ENCODE measurements at regions not wholly inside any gene's neighbourhood (a gene's known extent, or its start where the extent isn't known, plus 50 kb on each side); places are given as distances from the start of the nearest gene placed in this dataset.

DNA sequence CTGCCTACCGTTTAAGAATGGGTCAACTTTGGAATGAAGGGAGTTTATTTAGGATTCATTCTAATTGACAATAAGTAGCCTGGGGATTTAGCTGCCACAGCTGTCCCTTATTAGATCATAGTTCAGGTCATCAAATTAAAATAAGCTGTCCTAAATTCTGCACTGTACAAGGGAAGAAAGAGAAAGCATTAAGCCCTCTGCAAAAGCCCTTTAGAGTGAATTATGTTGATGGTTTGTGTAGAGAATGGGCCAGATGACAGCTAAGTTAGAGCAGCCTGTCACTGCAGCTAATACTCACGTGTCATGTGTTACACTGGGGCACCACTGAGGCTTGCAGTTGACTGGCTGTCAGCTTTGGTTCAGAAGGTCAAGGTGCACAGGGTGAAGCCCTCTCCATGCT, 737.1 kb upstream of the SLC10A2 start:
- no peak for DNase-seq (ENCODE audit: low spot score)
- in situ Hi-C loops (cut with HindIII; ENCODE audit: low sequenced_read_pairs), result no loop called here

GRCh38 chr13:103799028-103799427, 732.8 kb upstream of the SLC10A2 start:
- in situ Hi-C loops (cut with HindIII; ENCODE audit: low sequenced_read_pairs), result no loop called here
- DNase-seq (ENCODE audit: low spot score), result peak; percentile 18

DNA sequence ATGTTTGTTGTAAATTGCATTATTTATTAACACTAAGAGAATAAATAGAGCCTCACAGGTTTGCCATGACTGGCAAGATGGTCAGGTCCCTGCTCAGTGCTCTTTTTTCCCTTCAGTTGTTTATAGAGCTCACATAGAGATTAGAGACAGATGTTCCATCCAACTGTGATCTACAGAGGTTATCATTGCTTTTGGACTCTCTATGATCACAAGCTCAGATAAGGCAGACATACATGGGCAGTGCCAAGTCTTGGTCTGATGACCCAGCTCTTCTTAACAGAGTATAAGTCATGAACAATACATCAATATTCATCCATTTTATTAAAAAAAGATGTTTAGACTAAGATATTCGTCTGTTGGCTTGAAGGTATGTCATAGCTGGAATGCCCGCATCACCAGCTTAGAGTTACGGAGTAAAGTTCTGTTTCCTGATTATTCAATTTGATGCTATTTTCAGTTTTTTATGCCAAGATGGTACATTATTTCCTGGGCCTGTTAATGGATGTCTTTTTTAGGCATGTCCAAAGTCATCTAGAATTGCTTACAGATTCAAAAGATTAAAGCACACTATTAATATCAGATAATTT, 729.8 kb upstream of the SLC10A2 start:
- no peak for DNase-seq (ENCODE audit: low spot score)
- in situ Hi-C loops (cut with HindIII; ENCODE audit: low sequenced_read_pairs), result no loop called here

DNA sequence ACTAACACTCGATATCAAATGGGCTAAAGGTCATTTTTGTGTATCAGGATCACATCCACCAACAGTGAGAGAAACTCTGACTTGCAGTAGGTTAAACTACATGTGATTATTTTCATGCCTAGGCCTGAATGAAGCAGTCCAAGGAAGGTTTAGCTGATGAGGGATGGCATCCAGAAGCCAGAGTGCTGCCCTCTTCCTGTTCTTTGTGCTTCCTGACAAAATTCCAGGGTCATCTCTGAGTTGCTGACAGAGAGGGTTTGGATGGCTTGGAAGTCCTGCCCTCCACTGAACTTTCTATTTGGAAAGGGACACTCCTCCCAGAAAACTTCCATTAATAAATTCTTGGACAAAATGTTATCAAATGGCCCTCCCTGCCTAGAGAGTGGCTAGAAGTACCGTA, 728.3 kb upstream of the SLC10A2 start:
- no peak for DNase-seq (ENCODE audit: low spot score)
- in situ Hi-C loops (cut with HindIII; ENCODE audit: low sequenced_read_pairs), result no loop called here

- DNase-seq (ENCODE audit: low spot score), result no peak
- in situ Hi-C loops (cut with HindIII; ENCODE audit: low sequenced_read_pairs), result no loop called here
These were observed 721.9 kb upstream of the SLC10A2 start for GRCh38 chr13:103788061-103788652.

- in situ Hi-C loops (cut with HindIII; ENCODE audit: low sequenced_read_pairs), result no loop called here
- no peak for DNase-seq (ENCODE audit: low spot score)
These were observed 706.4 kb upstream of the SLC10A2 start for GRCh38 chr13:103772576-103772975.

GRCh38 chr13:103762523-103762922, 696.3 kb upstream of the SLC10A2 start:
- DNase-seq (ENCODE audit: low spot score), result no peak
- in situ Hi-C loops (cut with HindIII; ENCODE audit: low sequenced_read_pairs), result no loop called here

- in situ Hi-C loops (cut with HindIII; ENCODE audit: low sequenced_read_pairs), result no loop called here
These were observed 693.1 kb upstream of the SLC10A2 start for GRCh38 chr13:103759361-103759760.

GRCh38 chr13:103758222-103758621, 692.0 kb upstream of the SLC10A2 start:
- DNase-seq (ENCODE audit: low spot score), result no peak
- in situ Hi-C loops (cut with HindIII; ENCODE audit: low sequenced_read_pairs), result no loop called here

More at GRCh38 chr13:103759361-103759760, 693.1 kb upstream of the SLC10A2 start:
- no peak for DNase-seq (ENCODE audit: low spot score)

GRCh38 chr13:103757361-103757760, 691.1 kb upstream of the SLC10A2 start:
- in situ Hi-C loops (cut with HindIII; ENCODE audit: low sequenced_read_pairs), result no loop called here
- DNase-seq (ENCODE audit: low spot score), result no peak

GRCh38 chr13:103754783-103755182, 688.6 kb upstream of the SLC10A2 start:
- DNase-seq (ENCODE audit: low spot score), result no peak
- in situ Hi-C loops (cut with HindIII; ENCODE audit: low sequenced_read_pairs), result no loop called here

- no peak for DNase-seq (ENCODE audit: low spot score)
- in situ Hi-C loops (cut with HindIII; ENCODE audit: low sequenced_read_pairs), result no loop called here
These were observed 668.6 kb upstream of the SLC10A2 start for GRCh38 chr13:103734837-103735236.

DNA sequence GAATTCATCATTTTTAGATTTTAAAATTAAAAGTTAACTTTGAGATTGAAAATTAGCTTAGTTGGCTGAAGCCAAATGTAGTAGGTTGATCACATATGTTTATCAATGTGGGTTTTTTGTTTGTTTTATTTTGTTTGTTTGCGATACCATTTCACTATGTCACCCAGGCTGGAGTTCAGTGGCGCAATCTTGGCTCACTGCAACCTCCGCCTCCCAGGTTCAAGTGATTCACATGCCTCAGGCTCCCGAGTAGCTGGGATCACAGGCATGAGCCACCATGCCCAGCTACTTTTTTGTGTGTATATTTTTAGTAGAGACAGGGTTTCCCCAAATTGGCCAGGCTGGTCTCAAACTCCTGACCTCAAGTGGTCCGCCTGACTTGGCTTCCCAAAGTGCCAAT, 665.7 kb upstream of the SLC10A2 start:
- in situ Hi-C loops (cut with HindIII; ENCODE audit: low sequenced_read_pairs), result no loop called here
- DNase-seq (ENCODE audit: low spot score), result no peak

GRCh38 chr13:103730407-103730806, 664.2 kb upstream of the SLC10A2 start:
- in situ Hi-C loops (cut with HindIII; ENCODE audit: low sequenced_read_pairs), result no loop called here
- DNase-seq (ENCODE audit: low spot score), result no peak

GRCh38 chr13:103726808-103727207, 660.6 kb upstream of the SLC10A2 start:
- in situ Hi-C loops (cut with HindIII; ENCODE audit: low sequenced_read_pairs), result no loop called here
- no peak for DNase-seq (ENCODE audit: low spot score)

GRCh38 chr13:103716718-103717117, 650.5 kb upstream of the SLC10A2 start:
- in situ Hi-C loops (cut with HindIII; ENCODE audit: low sequenced_read_pairs), result no loop called here
- peak; percentile 33 for DNase-seq (ENCODE audit: low spot score)

GRCh38 chr13:103715335-103715734, 649.1 kb upstream of the SLC10A2 start:
- no peak for DNase-seq (ENCODE audit: low spot score)
- in situ Hi-C loops (cut with HindIII; ENCODE audit: low sequenced_read_pairs), result no loop called here

- DNase-seq (ENCODE audit: low spot score), result peak; percentile 72
- in situ Hi-C loops (cut with HindIII; ENCODE audit: low sequenced_read_pairs), result no loop called here
These were observed 637.0 kb upstream of the SLC10A2 start for GRCh38 chr13:103703246-103703645.

GRCh38 chr13:103698000-103698399, 631.8 kb upstream of the SLC10A2 start:
- in situ Hi-C loops (cut with HindIII; ENCODE audit: low sequenced_read_pairs), result no loop called here
- DNase-seq (ENCODE audit: low spot score), result no peak

- no peak for DNase-seq (ENCODE audit: low spot score)
- in situ Hi-C loops (cut with HindIII; ENCODE audit: low sequenced_read_pairs), result no loop called here
These were observed 629.1 kb upstream of the SLC10A2 start for GRCh38 chr13:103695320-103695719.

- no peak for DNase-seq (ENCODE audit: low spot score)
- in situ Hi-C loops (cut with HindIII; ENCODE audit: low sequenced_read_pairs), result no loop called here
These were observed 628.3 kb upstream of the SLC10A2 start for GRCh38 chr13:103694471-103694870.
